DOHH2 (cell line): ENCODE measurements at regions not wholly inside any gene's neighbourhood (a gene's known extent, or its start where the extent isn't known, plus 50 kb on each side); places are given as distances from the start of the nearest gene placed in this dataset.

ENCODE experiments used
- EZH2phosphoT487 ChIP-seq: fragments of 200-600 bp; sonication (generic); IDR thresholded peaks from 2 replicates; pipeline ENCODE4 v1.6.1; 2017; ENCODE audit warnings: borderline replicate concordance, mild to moderate bottlenecking, antibody characterized with exemption, low read length, moderate library complexity, mixed read lengths
- TF ChIP-seq, protein P1 (sequence below): fragments of 200-600 bp; sonication (generic); IDR thresholded peaks from one replicate; pipeline ENCODE4 v1.5.1; 2014; ENCODE audit warnings: antibody characterized with exemption, mild to moderate bottlenecking, low read depth, low read length; ENCODE audit not compliant: poor library complexity, severe bottlenecking

DNA sequence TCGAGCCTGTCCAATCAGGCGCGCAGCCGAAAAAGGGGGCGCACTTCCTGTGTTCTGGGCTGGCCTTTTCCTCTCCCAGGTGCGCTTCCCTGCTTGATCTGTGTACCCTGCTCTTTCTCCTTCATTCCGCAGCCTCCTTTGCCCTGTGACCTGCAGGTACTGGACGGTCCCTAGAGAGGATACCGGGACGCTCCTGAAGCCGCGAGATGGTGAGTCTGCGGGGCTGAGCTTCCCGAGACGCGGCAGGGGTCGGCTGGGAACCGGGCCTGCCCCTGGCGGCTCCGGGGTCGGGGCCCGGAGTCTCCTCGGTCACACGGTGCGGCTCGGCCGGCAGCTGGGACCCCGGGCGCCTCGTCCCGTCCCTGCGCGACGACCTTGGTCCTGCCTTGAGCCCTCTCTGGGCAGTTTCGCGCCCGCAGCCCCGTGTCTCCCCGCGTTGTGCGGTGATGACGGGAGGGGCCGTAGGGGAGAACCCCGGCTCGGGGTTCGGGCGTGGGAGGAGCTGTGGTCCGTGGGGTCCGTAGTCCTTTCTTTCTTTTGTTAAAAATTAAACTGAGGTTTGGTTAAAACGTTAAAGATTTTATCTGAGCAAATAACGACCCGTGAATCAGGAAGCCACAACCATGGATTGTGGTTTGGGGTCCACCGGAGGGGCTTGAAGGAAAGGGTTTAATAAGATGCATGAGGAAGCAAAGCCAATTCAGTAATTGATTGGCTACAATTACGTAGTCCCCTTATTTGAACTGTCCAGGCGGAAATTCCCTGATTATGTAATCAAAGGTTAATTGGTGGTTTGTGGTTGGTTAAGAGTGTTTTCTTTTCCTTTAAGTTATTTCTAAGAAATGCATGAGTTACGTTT lies 172.8 kb upstream of the ZNF267 start:
- TF ChIP-seq, protein P1, sequence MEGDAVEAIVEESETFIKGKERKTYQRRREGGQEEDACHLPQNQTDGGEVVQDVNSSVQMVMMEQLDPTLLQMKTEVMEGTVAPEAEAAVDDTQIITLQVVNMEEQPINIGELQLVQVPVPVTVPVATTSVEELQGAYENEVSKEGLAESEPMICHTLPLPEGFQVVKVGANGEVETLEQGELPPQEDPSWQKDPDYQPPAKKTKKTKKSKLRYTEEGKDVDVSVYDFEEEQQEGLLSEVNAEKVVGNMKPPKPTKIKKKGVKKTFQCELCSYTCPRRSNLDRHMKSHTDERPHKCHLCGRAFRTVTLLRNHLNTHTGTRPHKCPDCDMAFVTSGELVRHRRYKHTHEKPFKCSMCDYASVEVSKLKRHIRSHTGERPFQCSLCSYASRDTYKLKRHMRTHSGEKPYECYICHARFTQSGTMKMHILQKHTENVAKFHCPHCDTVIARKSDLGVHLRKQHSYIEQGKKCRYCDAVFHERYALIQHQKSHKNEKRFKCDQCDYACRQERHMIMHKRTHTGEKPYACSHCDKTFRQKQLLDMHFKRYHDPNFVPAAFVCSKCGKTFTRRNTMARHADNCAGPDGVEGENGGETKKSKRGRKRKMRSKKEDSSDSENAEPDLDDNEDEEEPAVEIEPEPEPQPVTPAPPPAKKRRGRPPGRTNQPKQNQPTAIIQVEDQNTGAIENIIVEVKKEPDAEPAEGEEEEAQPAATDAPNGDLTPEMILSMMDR = peak; percentile 17
- TF ChIP-seq EZH2phosphoT487 = no peak
